GM23338 (cell line): ENCODE measurements at regions not wholly inside any gene's neighbourhood (a gene's known extent, or its start where the extent isn't known, plus 50 kb on each side); places are given as distances from the start of the nearest gene placed in this dataset.

Experiments
- ATAC-seq: fragments of 200-7000 bp; cut with Tn5 transposase; 3 replicates; pipeline ENCODE4 v1.9.1; 2020
- DNase-seq: peaks from one replicate; pipeline ENCODE4 v3.0.0-alpha.2; 2015; ENCODE audit warnings: low spot score
- H2AFZ ChIP-seq: fragments of 200-600 bp; sonication (generic); 2 replicates; pipeline ENCODE4 v1.8.0; 2016; ENCODE audit warnings: antibody characterized with exemption, mild to moderate bottlenecking, moderate library complexity
- H3F3A ChIP-seq: fragments of 200-600 bp; sonication (generic); replicated peaks from 2 replicates; pipeline ENCODE4 v1.8.0; 2017; ENCODE audit warnings: antibody characterized with exemption, mixed run types, low read depth
- H3K27ac ChIP-seq: fragments of 200-600 bp; sonication (generic); 2 replicates; pipeline ENCODE4 v1.6.1; 2016; ENCODE audit warnings: low read depth
- H3K27me3 ChIP-seq: fragments of 200-600 bp; sonication (generic); 2 replicates; pipeline ENCODE4 v1.8.0; 2016; ENCODE audit warnings: mild to moderate bottlenecking, mixed run types, moderate library complexity; ENCODE audit not compliant: insufficient read depth
- H3K36me3 ChIP-seq: fragments of 200-600 bp; sonication (generic); 2 replicates; pipeline ENCODE4 v1.8.0; 2016; ENCODE audit warnings: mild to moderate bottlenecking; ENCODE audit not compliant: insufficient read depth
- H3K4me1 ChIP-seq: fragments of 200-600 bp; sonication (generic); 2 replicates; pipeline ENCODE4 v1.8.0; 2016; ENCODE audit warnings: mild to moderate bottlenecking, moderate library complexity; ENCODE audit not compliant: insufficient read depth
- H3K4me2 ChIP-seq: fragments of 200-600 bp; sonication (generic); 2 replicates; pipeline ENCODE4 v1.7.1; 2017; ENCODE audit warnings: mixed run types
- H3K4me3 ChIP-seq: fragments of 200-600 bp; sonication (generic); 2 replicates; pipeline ENCODE4 v1.6.1; 2016; ENCODE audit warnings: mixed run types
- H3K79me2 ChIP-seq: fragments of 200-600 bp; sonication (generic); replicated peaks from 2 replicates; pipeline ENCODE4 v1.8.0; 2017; ENCODE audit warnings: mild to moderate bottlenecking; ENCODE audit not compliant: insufficient read depth
- H3K9me2 ChIP-seq: fragments of 200-600 bp; sonication (generic); 2 replicates; pipeline ENCODE4 v1.8.0; 2017; ENCODE audit not compliant: insufficient read depth
- H4K20me1 ChIP-seq: fragments of 200-600 bp; sonication (generic); replicated peaks from 2 replicates; pipeline ENCODE4 v1.8.0; 2017; ENCODE audit warnings: mild to moderate bottlenecking; ENCODE audit not compliant: insufficient read depth
- H3K27ac Mint-ChIP-seq: 2 replicates; pipeline ENCODE4 v1.8.0; 2020; ENCODE audit warnings: inconsistent platforms, mild to moderate bottlenecking, moderate library complexity, mixed read lengths
- H3K27me3 Mint-ChIP-seq: 3 replicates; pipeline ENCODE4 v1.8.0; 2022; ENCODE audit warnings: low read depth, mild to moderate bottlenecking, moderate library complexity, mixed read lengths, inconsistent platforms; ENCODE audit not compliant: insufficient read depth, poor library complexity
- H3K36me3 Mint-ChIP-seq: 3 replicates; pipeline ENCODE4 v1.8.0; 2021; ENCODE audit warnings: low read depth, mild to moderate bottlenecking, inconsistent platforms, moderate library complexity, mixed read lengths
- H3K4me1 Mint-ChIP-seq: 3 replicates; pipeline ENCODE4 v1.8.0; 2020; ENCODE audit warnings: mild to moderate bottlenecking, inconsistent platforms, mixed read lengths
- H3K4me3 Mint-ChIP-seq: 3 replicates; pipeline ENCODE4 v1.8.0; 2021; ENCODE audit warnings: moderate library complexity, mild to moderate bottlenecking, inconsistent platforms, mixed read lengths
- H3K9me3 Mint-ChIP-seq: 3 replicates; pipeline ENCODE4 v1.8.0; 2020; ENCODE audit warnings: moderate library complexity, mild to moderate bottlenecking, inconsistent platforms, mixed read lengths
- CTCF ChIP-seq, 2 experiments: fragments of 200-600 bp in 1 of 2; sonication (generic) in 1 of 2; conservative IDR thresholded peaks; 2 replicates each; pipeline versions ENCODE4 v1.5.1 to v1.6.1; 2016 to 2017; ENCODE audit warnings: antibody characterized with exemption in 2 of 2, low read depth in 2 of 2, mild to moderate bottlenecking in 2 of 2, moderate library complexity in 1 of 2
- ETS1 ChIP-seq: IDR thresholded peaks from 2 replicates; pipeline ENCODE4 v1.6.1; 2016; ENCODE audit warnings: antibody characterized with exemption
- EZH2 ChIP-seq: fragments of 200-600 bp; sonication (generic); IDR thresholded peaks from one replicate; pipeline ENCODE4 v1.8.0; 2017; ENCODE audit warnings: antibody characterized with exemption, mild to moderate bottlenecking, low read depth; ENCODE audit not compliant: unreplicated experiment
- EZH2phosphoT487 ChIP-seq: fragments of 200-600 bp; sonication (generic); IDR thresholded peaks from one replicate; pipeline ENCODE4 v1.8.1; 2018; ENCODE audit warnings: antibody characterized with exemption; ENCODE audit not compliant: unreplicated experiment
- JUNB ChIP-seq: IDR thresholded peaks from one replicate; pipeline ENCODE4 v1.6.1; 2016; ENCODE audit warnings: antibody characterized with exemption; ENCODE audit not compliant: unreplicated experiment
- POLR2AphosphoS5 ChIP-seq: IDR thresholded peaks from 2 replicates; pipeline ENCODE4 v1.6.1; 2016; ENCODE audit warnings: antibody characterized with exemption, low read depth
- STAT1 ChIP-seq: IDR thresholded peaks from one replicate; pipeline ENCODE4 v1.6.1; 2016; ENCODE audit warnings: antibody characterized with exemption; ENCODE audit not compliant: unreplicated experiment
- ZNF114 ChIP-seq: fragments of 250-450 bp; sonication (Bioruptor Pico); IDR thresholded peaks from 2 replicates; pipeline ENCODE4 v1.5.0; 2020; ENCODE audit warnings: mild to moderate bottlenecking, moderate library complexity
- ZNF462 ChIP-seq: fragments of 250-450 bp; sonication (Bioruptor Pico); IDR thresholded peaks from 2 replicates; pipeline ENCODE4 v1.5.0; 2020; ENCODE audit warnings: mild to moderate bottlenecking, moderate library complexity

GRCh38 chr20:46833360-46833759 lies 61.3 kb upstream of the EYA2 start (continued):
- TF ChIP-seq ZNF462 (CRISPR knock-in tag) (no peak), ZNF114 (CRISPR knock-in tag) (no peak), STAT1 (no peak), JUNB (no peak), EZH2phosphoT487 (no peak), POLR2AphosphoS5 (no peak), CTCF (conservative IDR thresholded peaks at IDR 0.05; ENCODE audit: low read depth in 2 of 2) (no peak)

- no peaks in the 10 kb centered on the region for H3K36me3 ChIP-seq
- no peaks in the 10 kb centered on the region for H3K9me3 Mint-ChIP-seq
- no peaks in the 10 kb centered on the region for H3K36me3 Mint-ChIP-seq
- no peaks in the 10 kb centered on the region for H3F3A ChIP-seq
- H3K4me3 ChIP-seq: no peak overlapping the region
- no peak overlapping the region for H3K4me3 Mint-ChIP-seq
- no peaks in the 10 kb centered on the region for H3K4me1 ChIP-seq
- H3K4me1 Mint-ChIP-seq: peaks cover 16% of the 10 kb centered on the region
- H3K27ac ChIP-seq: no peak overlapping the region
- H3K9me2 ChIP-seq: 0 out of 2 replicates have a peak, but pooled peaks cover 6% of the 10 kb centered on the region
- ATAC-seq (no peak), DNase-seq (no peak)
- no peaks in the 10 kb centered on the region for H3K79me2 ChIP-seq
- H2AFZ ChIP-seq: no peak overlapping the region
- H3K4me2 ChIP-seq: no peak overlapping the region
- no peaks in the 10 kb centered on the region for H4K20me1 ChIP-seq
- H3K27me3 Mint-ChIP-seq: peaks cover 3% of the 10 kb centered on the region
- H3K27ac Mint-ChIP-seq: no peak overlapping the region
- no peaks in the 10 kb centered on the region for H3K27me3 ChIP-seq
- TF ChIP-seq EZH2 (no peak), ZNF114 (CRISPR knock-in tag) (no peak), ETS1 (no peak), EZH2phosphoT487 (no peak), POLR2AphosphoS5 (no peak)
Measured at GRCh38 chr20:46835418-46835817, 59.2 kb upstream of the EYA2 start.
